GM21529 (cell line): ENCODE measurements at regions not wholly inside any gene's neighbourhood (a gene's known extent, or its start where the extent isn't known, plus 50 kb on each side); places are given as distances from the start of the nearest gene placed in this dataset.
"Not testable (repeated sequence)": the region's sequence is repeated elsewhere in the genome, so short reads cannot be mapped to it uniquely, and the experiment has no call there.

Experiments used
- ATAC-seq: cut with Tn5 transposase; IDR thresholded peaks from one replicate; pipeline ENCODE4 v1.9.1; 2021; ENCODE audit not compliant: unreplicated experiment

DNA sequence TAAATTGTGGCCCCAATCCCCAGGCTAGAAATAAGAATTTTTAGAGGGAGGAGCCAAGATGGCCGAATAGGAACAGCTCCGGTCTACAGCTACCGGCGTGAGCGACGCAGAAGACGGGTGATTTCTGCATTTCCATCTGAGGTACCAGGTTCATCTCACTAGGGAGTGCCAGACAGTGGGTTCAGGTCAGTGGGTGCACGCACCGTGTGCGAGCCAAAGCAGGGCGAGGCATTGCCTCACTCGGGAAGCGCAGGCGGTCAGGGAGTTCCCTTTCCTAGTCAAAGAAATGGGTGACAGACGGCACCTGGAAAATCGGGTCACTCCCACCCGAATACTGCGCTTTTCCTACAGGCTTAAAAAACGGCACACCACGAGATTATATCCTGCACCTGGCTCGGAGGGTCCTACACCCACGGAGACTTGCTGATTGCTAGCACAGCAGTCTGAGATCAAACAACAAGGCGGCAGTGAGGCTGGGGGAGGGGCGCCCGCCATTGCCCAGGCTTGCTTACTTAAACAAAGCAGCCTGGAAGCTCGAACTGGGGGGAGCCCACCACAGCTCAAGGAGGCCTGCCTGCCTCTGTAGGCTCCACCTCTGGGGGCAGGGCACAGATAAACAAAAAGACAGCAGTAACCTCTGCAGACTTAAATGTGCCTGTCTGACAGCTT, 257.7 kb upstream of the MEIS1 start:
- ATAC-seq, result not testable (repeated sequence)

- ATAC-seq, result no peak
Measured at GRCh38 chr2:66174491-66174890, 260.4 kb upstream of the MEIS1 start.

DNA sequence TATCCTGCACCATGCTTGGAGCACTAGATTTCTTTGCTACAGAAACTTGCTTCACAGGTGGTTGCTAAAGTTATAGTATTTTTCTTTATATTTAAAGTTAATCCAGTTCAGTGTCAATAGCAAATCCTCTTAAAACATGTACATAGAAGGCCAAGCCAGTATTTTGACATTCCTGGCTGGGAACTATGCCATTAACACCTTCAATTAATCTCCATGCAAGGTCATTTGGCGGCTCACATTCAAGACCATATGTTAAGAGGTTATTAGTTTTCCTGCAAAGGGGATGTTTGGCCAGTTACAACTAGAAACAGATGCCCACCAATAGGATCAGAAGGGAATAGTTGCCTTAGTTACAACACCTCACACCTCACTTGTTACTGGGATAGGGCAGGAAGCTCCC, 261.3 kb upstream of the MEIS1 start:
- no peak for ATAC-seq

DNA sequence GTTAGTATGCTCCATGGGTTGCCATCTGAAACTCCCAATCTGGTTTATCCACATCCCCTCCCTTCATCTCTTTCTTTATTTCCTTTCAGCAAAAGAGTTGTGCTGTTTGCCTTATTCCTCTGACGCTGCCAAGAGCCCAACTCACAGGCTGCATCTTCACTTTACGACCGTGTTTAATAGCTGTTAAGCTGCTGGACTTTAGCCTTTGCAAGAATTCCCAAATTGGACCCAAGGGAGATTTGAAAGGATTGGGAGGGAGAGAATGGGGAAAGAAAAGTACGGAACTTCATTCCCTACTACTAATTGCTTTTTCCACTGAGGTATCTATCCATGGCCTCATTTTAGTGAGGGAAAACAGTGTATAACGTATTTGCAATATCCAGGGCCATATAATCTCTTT, 263.4 kb upstream of the MEIS1 start:
- ATAC-seq, result no peak

- ATAC-seq, result no peak
Measured at GRCh38 chr2:66170744-66171330, 264.1 kb upstream of the MEIS1 start.

- ATAC-seq, result no peak
Measured at GRCh38 chr2:66169076-66169475, 265.8 kb upstream of the MEIS1 start.

DNA sequence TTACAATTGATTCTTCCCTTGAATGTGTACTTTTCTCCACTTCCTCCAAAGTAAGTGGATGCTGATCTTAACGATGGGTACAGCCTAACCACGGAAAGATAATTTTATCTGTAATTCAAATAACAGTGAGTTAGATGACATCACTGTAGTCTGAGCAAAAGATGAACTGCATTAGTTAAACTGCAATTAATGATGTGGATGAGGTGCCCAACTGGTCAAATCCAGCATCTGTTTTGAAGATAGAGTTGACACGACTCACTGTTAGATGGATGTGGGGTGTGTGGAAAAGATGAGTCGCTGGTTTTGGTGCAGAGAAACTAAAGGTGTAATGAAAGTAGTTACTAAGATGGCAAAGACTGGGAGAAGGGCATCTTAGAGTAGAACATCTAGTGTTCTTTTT, 270.5 kb upstream of the MEIS1 start:
- ATAC-seq, result no peak

- ATAC-seq, result no peak
Measured at GRCh38 chr2:66156171-66156570, 278.8 kb upstream of the MEIS1 start.

DNA sequence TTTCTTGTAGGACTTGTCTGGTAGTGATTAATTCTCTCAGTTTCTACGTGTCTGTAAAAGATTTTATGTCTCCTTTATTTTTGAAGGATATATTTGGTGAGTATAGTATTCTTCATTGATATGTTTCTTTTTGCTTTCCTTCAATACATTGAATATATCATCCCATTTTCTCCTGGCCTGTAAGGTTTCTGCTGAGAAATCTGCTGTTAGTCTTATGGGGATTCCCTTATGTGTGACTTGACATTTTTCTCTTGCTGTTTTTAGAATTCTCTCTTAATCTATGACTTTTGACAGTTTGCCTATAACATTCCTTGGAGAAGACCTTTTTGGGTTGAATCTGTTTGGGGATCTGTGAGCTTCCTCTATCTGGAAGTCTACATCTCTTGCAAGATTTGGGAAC, 281.0 kb upstream of the MEIS1 start:
- ATAC-seq, result no peak

DNA sequence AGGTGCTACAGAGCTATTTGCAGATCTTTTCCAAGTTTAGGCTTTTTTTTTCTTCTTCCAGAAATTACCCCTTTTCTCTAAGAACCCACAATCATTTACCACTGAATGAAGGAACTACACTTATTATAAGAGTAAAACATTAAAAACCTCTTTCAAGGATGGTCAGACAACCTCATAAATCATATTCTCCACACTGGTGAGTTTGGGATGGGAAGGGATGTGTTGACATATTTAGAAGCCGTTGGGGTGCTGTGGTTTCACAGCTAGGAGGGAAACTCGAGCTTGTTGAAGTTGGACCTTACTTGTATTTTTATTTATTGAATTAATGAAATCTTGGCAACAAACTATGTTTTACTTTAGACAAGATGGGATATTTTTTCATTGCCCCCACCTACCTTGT, 289.4 kb upstream of the MEIS1 start:
- ATAC-seq, result no peak

GRCh38 chr2:66144324-66144723, 290.6 kb upstream of the MEIS1 start:
- ATAC-seq, result not testable (repeated sequence)

DNA sequence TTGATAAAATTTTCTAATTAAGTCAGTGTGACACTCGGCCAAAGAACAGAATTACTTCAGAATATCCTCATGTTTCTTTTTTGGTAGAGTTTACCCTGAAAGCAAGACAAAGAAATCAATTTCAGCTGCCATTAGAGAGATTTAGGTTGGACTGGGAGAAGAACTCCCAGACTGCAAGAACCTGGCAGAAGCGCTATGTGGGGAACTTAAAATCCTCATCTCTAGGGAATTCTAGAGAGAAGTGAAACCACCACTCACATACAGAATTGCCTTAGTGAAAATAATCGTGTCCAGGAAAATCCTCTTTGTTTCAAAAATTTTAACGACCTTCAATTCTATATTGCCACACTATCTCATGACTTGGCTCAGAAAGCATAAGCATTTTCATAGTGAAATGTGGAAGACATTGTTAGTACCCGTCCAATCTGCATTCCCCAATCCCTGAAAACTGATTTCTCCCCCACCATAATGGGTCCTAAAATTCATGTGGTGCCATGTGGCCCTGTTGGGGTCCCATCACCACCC, 297.3 kb upstream of the MEIS1 start:
- no peak for ATAC-seq

DNA sequence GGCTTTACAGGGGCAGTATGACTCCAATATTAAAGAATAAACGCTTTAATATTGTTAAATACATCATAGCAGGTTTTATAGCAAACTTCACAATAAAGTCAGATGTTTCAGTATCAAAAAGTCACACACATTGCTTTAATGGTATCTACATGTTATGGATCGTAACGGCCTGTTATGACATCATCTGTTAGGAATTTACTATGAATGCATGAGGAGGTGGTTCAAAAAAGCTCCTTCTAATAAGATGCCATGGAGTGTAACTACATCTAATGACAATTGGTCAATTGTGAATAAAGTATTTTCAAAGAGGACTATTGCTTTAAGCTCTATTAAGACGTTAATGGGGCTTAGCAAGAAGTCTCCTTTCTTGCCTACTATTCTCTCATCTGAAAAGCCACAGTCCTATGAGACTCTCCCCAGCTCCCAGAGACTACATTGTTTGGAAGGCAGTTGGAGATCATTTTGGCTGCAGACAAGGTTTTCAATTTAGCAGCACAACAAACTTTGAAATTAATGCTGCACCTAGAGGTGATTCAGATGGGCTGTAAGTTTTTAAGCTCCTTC, 300.7 kb upstream of the MEIS1 start:
- ATAC-seq, result no peak

GRCh38 chr2:66127656-66128055, 307.3 kb upstream of the MEIS1 start:
- ATAC-seq, result no peak

DNA sequence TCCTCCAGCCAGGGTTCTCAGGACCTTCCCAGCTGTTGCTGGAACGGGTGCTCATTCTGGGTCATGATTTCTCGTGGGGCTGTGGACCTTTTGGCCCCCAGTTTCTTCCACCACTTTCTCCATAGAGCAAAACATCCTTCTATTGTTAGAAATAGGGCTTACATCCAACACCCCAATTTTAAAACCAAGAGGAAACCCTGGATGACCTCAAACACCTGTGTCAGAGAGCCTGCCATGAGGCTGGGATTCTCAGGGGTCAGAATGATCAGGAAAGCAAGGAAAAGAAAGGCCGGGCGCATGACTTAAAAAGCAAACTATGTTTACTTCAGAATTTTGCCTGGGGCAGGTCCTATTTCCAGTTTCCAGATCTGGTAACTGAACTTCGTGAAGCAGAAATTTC, 307.9 kb upstream of the MEIS1 start:
- ATAC-seq, result no peak

GRCh38 chr2:66125951-66126350, 309.0 kb upstream of the MEIS1 start:
- no peak for ATAC-seq

- no peak for ATAC-seq
Measured at GRCh38 chr2:66122516-66122915, 312.4 kb upstream of the MEIS1 start.

GRCh38 chr2:66121946-66122345, 313.0 kb upstream of the MEIS1 start:
- ATAC-seq, result no peak

DNA sequence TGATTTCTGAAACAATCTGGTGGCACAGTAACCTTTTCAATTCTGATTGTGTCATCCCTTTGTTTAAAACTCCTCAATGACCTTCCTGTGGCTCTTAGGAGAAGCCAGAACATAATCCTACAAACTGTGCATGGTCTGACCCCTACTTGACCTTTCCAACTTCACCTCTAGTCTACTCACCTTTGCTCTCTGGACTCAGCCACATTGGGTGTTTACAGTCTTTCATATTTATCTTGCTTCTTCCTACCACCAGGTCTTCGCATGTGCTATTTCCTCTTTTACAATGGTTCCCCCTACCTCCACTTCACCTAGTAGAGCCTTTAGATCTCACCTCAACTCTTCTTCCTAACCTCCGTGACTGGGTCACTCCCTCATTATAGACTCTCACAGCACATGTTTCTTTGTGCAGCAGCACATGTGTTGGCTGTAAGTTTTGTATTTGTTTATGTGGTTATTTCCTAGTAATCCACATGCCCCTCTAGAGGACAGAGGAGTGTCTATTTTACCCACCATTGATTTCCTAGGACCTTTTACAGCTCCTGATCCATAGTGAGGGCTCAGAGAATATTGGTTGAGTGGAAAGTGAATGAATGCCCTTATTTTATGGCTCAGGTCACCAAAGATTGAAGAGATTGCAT, 320.8 kb upstream of the MEIS1 start:
- no peak for ATAC-seq

- ATAC-seq, result no peak
Measured at GRCh38 chr2:66111706-66112105, 323.2 kb upstream of the MEIS1 start.

GRCh38 chr2:66110608-66111007, 324.3 kb upstream of the MEIS1 start:
- ATAC-seq, result no peak

DNA sequence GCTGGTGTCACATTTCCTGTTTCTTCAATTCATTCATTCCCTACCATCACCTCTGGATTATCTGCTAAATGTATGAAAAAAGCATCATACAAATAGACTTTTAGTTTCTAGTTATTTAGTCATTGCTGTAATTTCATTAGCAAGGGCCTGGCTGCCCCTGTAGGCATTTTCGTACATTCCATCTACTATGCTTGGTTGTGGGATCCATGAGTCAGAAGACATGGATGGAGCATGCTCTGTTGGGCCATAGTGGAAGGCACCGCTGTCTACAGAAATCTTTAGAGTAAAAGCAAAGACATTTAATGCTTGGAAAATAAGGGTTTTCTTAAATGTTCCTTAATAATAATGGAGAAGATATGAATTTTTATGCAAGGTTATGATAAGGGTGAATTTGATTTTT, 324.8 kb upstream of the MEIS1 start:
- ATAC-seq, result no peak
